SU-DHL-6 (cell line): ENCODE measurements at regions not wholly inside any gene's neighbourhood (a gene's known extent, or its start where the extent isn't known, plus 50 kb on each side); places are given as distances from the start of the nearest gene placed in this dataset.

Experiments
- H2AFZ ChIP-seq: fragments of 200-600 bp; sonication (generic); 2 replicates; pipeline ENCODE4 v1.6.1; 2014; ENCODE audit warnings: low read depth, mild to moderate bottlenecking, moderate library complexity, mixed read lengths, antibody characterized with exemption, low read length; ENCODE audit not compliant: severe bottlenecking
- H3F3A ChIP-seq: fragments of 200-600 bp; shearing (Covaris generic); 2 replicates; pipeline ENCODE4 v1.6.0; 2016; ENCODE audit warnings: antibody characterized with exemption, mild to moderate bottlenecking; ENCODE audit not compliant: insufficient read depth
- H3K27ac ChIP-seq: fragments of 200-600 bp; sonication (generic); 2 replicates; pipeline ENCODE4 v1.5.1; 2016; ENCODE audit warnings: low read depth, mild to moderate bottlenecking, low read length, moderate library complexity, mixed read lengths
- H3K27me3 ChIP-seq: fragments of 200-600 bp; sonication (generic), shearing (Covaris generic); 2 replicates; pipeline ENCODE4 v1.6.0; 2014; ENCODE audit warnings: mild to moderate bottlenecking, low read length
- H3K36me3 ChIP-seq: fragments of 200-600 bp; sonication (generic); 2 replicates; pipeline ENCODE4 v1.6.1; 2014; ENCODE audit warnings: mild to moderate bottlenecking, low read length, mixed read lengths
- H3K4me2 ChIP-seq: fragments of 300-600, 200-600 bp; shearing (Covaris generic), sonication (generic); 2 replicates; pipeline ENCODE4 v1.6.0; 2014; ENCODE audit warnings: low read length, low read depth, mild to moderate bottlenecking; ENCODE audit not compliant: poor library complexity, severe bottlenecking
- H3K4me3 ChIP-seq: fragments of 200-600 bp; sonication (generic); 2 replicates; pipeline ENCODE4 v1.5.1; 2014; ENCODE audit warnings: antibody characterized with exemption, low read length, mild to moderate bottlenecking, mixed read lengths; ENCODE audit not compliant: insufficient read depth, poor library complexity, severe bottlenecking
- H3K79me2 ChIP-seq: fragments of 200-600 bp; sonication (generic); 2 replicates; pipeline ENCODE4 v1.6.1; 2014; ENCODE audit warnings: mild to moderate bottlenecking, low read length, moderate library complexity; ENCODE audit not compliant: insufficient read depth
- H3K9ac ChIP-seq: fragments of 200-600 bp; sonication (generic); 2 replicates; pipeline ENCODE4 v1.7.0; 2014; ENCODE audit warnings: mild to moderate bottlenecking, low read length
- H3K9me2 ChIP-seq: fragments of 200-600 bp; sonication (generic); replicated peaks from 2 replicates; pipeline ENCODE4 v1.6.1; 2014; ENCODE audit warnings: low read length; ENCODE audit not compliant: insufficient read depth
- H3K9me3 ChIP-seq: fragments of 200-600 bp; sonication (generic); 2 replicates; pipeline ENCODE4 v1.6.1; 2014; ENCODE audit warnings: low read length, mixed read lengths; ENCODE audit not compliant: insufficient read depth
- H4K20me1 ChIP-seq: fragments of 200-600 bp; sonication (generic); 2 replicates; pipeline ENCODE4 v1.6.1; 2014; ENCODE audit warnings: low read depth, mild to moderate bottlenecking, antibody characterized with exemption, low read length, moderate library complexity, mixed read lengths
- EZH2phosphoT487 ChIP-seq: fragments of 200-600 bp; sonication (generic), shearing (Covaris generic); conservative IDR thresholded peaks from 2 replicates; pipeline ENCODE4 v1.6.1; 2018; ENCODE audit warnings: mild to moderate bottlenecking, antibody characterized with exemption, low read length, moderate library complexity, mixed read lengths
- TF ChIP-seq, protein P1 (sequence below): fragments of 200-600 bp; sonication (generic); IDR thresholded peaks from one replicate; pipeline ENCODE4 v1.5.1; 2017; ENCODE audit warnings: antibody characterized with exemption, mild to moderate bottlenecking, low read length, moderate library complexity; ENCODE audit not compliant: insufficient read depth, poor library complexity, severe bottlenecking

DNA sequence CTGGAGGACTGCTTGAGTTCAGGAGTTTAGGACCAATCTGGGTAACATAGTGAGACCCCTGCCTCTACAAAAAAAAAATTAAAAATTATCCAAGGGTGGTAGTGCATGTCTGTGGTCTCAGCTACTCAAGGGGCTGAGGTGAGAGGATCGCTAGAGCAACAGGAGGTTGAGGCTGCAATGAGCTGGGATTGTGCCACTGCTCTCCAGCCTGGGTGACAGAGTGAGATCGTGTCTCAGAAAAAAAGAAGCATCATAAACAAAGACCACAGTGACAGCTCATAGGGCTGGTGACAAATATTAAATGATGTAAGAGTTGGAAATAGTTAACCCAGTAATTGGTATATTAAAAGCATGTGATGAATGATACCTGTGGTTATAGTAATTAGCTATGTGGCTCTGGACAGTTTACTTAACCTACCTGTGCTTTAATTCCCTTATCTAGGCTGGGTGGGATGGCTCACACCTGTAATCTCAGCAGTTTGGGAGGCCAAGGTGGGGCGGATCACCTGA is 68.0 kb downstream of the GSC start:
- H3K9me3 ChIP-seq: no peaks in the 10 kb centered on the region
- H4K20me1 ChIP-seq: no peaks in the 10 kb centered on the region
- H3K79me2 ChIP-seq: no peaks in the 10 kb centered on the region
- no peaks in the 10 kb centered on the region for H3K36me3 ChIP-seq
- H3K9ac ChIP-seq: no peak overlapping the region
- no peak overlapping the region for H3K4me2 ChIP-seq
- H3F3A ChIP-seq: no peaks in the 10 kb centered on the region
- TF ChIP-seq, protein P1, sequence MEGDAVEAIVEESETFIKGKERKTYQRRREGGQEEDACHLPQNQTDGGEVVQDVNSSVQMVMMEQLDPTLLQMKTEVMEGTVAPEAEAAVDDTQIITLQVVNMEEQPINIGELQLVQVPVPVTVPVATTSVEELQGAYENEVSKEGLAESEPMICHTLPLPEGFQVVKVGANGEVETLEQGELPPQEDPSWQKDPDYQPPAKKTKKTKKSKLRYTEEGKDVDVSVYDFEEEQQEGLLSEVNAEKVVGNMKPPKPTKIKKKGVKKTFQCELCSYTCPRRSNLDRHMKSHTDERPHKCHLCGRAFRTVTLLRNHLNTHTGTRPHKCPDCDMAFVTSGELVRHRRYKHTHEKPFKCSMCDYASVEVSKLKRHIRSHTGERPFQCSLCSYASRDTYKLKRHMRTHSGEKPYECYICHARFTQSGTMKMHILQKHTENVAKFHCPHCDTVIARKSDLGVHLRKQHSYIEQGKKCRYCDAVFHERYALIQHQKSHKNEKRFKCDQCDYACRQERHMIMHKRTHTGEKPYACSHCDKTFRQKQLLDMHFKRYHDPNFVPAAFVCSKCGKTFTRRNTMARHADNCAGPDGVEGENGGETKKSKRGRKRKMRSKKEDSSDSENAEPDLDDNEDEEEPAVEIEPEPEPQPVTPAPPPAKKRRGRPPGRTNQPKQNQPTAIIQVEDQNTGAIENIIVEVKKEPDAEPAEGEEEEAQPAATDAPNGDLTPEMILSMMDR: no peak
- TF ChIP-seq EZH2phosphoT487: no peak
- no peak overlapping the region for H3K27ac ChIP-seq
- H3K4me3 ChIP-seq: no peak overlapping the region
- H3K27me3 ChIP-seq: no peaks in the 10 kb centered on the region
- no peaks in the 10 kb centered on the region for H3K9me2 ChIP-seq
- no peak overlapping the region for H2AFZ ChIP-seq

DNA sequence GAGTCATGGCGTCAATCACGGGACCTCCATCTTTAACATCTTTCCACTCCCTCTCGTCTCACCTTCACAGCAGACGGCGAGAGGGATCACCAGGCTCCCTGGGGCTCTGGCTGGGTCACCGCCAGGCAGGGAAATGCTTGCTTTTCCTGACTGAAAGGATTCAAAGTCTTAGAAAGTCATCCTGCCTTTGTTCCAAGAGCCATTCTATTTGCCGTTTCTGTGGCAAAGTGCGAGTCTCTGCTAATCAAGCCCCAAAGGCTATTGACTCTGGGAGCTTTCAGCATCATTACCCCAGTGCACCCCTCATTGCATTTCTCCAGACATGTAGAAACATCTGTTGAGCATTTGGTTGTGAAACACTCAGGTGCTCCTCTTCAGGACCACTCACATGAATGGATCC is 69.6 kb downstream of the GSC start:
- H3K9ac ChIP-seq: no peak overlapping the region
- no peak overlapping the region for H3K4me3 ChIP-seq
- H3K9me2 ChIP-seq: no peaks in the 10 kb centered on the region
- no peaks in the 10 kb centered on the region for H3K27me3 ChIP-seq
- no peaks in the 10 kb centered on the region for H4K20me1 ChIP-seq
- H3K9me3 ChIP-seq: no peaks in the 10 kb centered on the region
- no peaks in the 10 kb centered on the region for H3K36me3 ChIP-seq
- no peak overlapping the region for H2AFZ ChIP-seq
- TF ChIP-seq, protein P1: no peak
- TF ChIP-seq EZH2phosphoT487: no peak
- H3K79me2 ChIP-seq: no peaks in the 10 kb centered on the region
- H3F3A ChIP-seq: no peaks in the 10 kb centered on the region
- H3K4me2 ChIP-seq: no peak overlapping the region
- H3K27ac ChIP-seq: no peak overlapping the region

DNA sequence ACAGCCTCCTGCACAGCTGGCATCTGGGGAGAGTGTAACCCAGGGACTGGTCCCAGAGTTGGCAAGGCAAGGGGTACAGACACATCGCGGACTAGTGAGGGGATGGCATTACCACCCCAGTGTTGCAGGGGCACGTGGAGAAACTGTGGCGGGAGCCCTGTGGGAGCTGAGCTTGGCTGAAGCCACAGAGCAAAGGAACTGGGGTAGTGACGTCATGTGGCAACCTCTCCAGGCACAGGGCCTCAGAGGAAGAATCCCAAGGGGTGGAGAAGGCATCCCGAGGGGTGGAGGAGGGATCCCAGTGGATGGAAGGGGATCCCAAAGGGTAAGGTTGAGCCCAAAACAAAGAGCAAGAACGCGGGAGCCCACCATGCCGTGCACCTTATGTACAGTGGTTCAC is 70.1 kb downstream of the GSC start:
- Histone ChIP-seq H3K27ac (no peak overlapping the region), H3K4me3 (no peak overlapping the region), H3K79me2 (no peaks in the 10 kb centered on the region), H3K4me2 (no peak overlapping the region), H3K9me2 (no peaks in the 10 kb centered on the region), H2AFZ (no peak overlapping the region), H3K27me3 (no peaks in the 10 kb centered on the region), H3K36me3 (no peaks in the 10 kb centered on the region), H4K20me1 (no peaks in the 10 kb centered on the region), H3F3A (no peaks in the 10 kb centered on the region), H3K9ac (no peak overlapping the region), H3K9me3 (no peaks in the 10 kb centered on the region)
- TF ChIP-seq, protein P1: no peak
- TF ChIP-seq EZH2phosphoT487: no peak
